C4-2B (cell line): ENCODE measurements at regions not wholly inside any gene's neighbourhood (a gene's known extent, or its start where the extent isn't known, plus 50 kb on each side); places are given as distances from the start of the nearest gene placed in this dataset.

Experiments used
- ZFX ChIP-seq: fragments of 450-650 bp; IDR thresholded peaks from 2 replicates; pipeline ENCODE4 v1.6.1; 2017
- TF ChIP-seq, protein P1 (sequence below): fragments of 450-650 bp; conservative IDR thresholded peaks from 2 replicates; pipeline ENCODE4 v1.5.1; 2017; ENCODE audit warnings: mild to moderate bottlenecking

DNA sequence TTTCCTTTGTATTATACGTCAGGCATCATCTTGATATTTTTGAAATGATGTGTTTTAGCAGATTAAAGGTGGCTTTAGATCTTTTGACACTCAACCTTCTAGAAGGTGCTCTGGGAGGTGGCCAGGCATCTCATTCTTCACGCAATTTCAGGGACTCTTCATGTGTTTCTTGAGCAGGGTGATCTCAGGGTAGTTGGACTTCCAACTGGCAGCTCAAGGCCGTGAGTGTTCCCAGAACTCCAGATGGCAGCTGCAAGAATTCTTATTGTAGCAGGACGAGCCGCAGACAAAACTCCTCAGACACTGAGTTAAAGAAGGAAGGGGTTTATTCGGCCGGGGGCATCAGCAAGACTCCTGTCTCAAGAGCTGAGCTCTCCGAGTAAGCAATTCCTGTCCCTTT, 82.5 kb upstream of the UBAC2 start:
- TF ChIP-seq, protein P1, sequence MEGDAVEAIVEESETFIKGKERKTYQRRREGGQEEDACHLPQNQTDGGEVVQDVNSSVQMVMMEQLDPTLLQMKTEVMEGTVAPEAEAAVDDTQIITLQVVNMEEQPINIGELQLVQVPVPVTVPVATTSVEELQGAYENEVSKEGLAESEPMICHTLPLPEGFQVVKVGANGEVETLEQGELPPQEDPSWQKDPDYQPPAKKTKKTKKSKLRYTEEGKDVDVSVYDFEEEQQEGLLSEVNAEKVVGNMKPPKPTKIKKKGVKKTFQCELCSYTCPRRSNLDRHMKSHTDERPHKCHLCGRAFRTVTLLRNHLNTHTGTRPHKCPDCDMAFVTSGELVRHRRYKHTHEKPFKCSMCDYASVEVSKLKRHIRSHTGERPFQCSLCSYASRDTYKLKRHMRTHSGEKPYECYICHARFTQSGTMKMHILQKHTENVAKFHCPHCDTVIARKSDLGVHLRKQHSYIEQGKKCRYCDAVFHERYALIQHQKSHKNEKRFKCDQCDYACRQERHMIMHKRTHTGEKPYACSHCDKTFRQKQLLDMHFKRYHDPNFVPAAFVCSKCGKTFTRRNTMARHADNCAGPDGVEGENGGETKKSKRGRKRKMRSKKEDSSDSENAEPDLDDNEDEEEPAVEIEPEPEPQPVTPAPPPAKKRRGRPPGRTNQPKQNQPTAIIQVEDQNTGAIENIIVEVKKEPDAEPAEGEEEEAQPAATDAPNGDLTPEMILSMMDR: no peak
- no peak for TF ChIP-seq ZFX
